Mucosa of descending colon (tissue), 3 donors: ENCODE measurements at regions not wholly inside any gene's neighbourhood (a gene's known extent, or its start where the extent isn't known, plus 50 kb on each side); places are given as distances from the start of the nearest gene placed in this dataset.

ENCODE experiments used
- ATAC-seq: fragments of 200-7000 bp; cut with Tn5 transposase; one replicate; pipeline ENCODE4 v1.9.1; 2020; ENCODE audit warnings: mild to moderate bottlenecking, moderate library complexity
- DNase-seq, 3 donors: peaks; one replicate each; pipeline ENCODE4 v3.0.0-alpha.2; 2020
- H3K36me3 ChIP-seq: fragments of 200-600 bp; one replicate; pipeline ENCODE4 v1.8.0; 2021; ENCODE audit warnings: low read depth, mild to moderate bottlenecking
- H3K4me1 ChIP-seq: fragments of 200-600 bp; one replicate; pipeline ENCODE4 v1.8.0; 2021; ENCODE audit warnings: low read depth, mild to moderate bottlenecking
- H3K4me3 ChIP-seq: fragments of 200-600 bp; one replicate; pipeline ENCODE4 v1.8.0; 2021; ENCODE audit warnings: mild to moderate bottlenecking
- H3K9me3 ChIP-seq: fragments of 200-600 bp; one replicate; pipeline ENCODE4 v1.8.0; 2021; ENCODE audit warnings: mild to moderate bottlenecking
- intact Hi-C, 2 donors: fragments of 100-400 bp; cut with DNase I in 1 of 2; cut with micrococcal nuclease in 1 of 2; formaldehyde crosslinking; loops; one replicate each; pipeline versions ENCODE4 v1.11.0 to v1.11.1; 2022; cut with DNase I, micrococcal nuclease
- TF ChIP-seq, protein P1 (sequence below): fragments of 200-600 bp; IDR thresholded peaks from one replicate; pipeline ENCODE4 v1.8.0; 2022; ENCODE audit warnings: antibody characterized with exemption, mild to moderate bottlenecking
- donor health status: DM: no; HTN: no; CAD: no; lungs with moderate emphysema.
- donor health status: DM: no; HTN: no; CAD: no.
- donor health status: DM: no; HTN: yes; CAD: no.

- no peaks in the 10 kb centered on the region for H3K4me1 ChIP-seq
- TF ChIP-seq, protein P1, sequence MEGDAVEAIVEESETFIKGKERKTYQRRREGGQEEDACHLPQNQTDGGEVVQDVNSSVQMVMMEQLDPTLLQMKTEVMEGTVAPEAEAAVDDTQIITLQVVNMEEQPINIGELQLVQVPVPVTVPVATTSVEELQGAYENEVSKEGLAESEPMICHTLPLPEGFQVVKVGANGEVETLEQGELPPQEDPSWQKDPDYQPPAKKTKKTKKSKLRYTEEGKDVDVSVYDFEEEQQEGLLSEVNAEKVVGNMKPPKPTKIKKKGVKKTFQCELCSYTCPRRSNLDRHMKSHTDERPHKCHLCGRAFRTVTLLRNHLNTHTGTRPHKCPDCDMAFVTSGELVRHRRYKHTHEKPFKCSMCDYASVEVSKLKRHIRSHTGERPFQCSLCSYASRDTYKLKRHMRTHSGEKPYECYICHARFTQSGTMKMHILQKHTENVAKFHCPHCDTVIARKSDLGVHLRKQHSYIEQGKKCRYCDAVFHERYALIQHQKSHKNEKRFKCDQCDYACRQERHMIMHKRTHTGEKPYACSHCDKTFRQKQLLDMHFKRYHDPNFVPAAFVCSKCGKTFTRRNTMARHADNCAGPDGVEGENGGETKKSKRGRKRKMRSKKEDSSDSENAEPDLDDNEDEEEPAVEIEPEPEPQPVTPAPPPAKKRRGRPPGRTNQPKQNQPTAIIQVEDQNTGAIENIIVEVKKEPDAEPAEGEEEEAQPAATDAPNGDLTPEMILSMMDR, result no peak
- DNase-seq (no peak), ATAC-seq (no peak)
- intact Hi-C loops, result loop anchor here in 1 of 2 donors (2.0 kb wide), 1 partner anchor 153 kb away; no protein-coding TSS in a partner anchor
- H3K4me3 ChIP-seq, result no peak overlapping the region
- H3K9me3 ChIP-seq, result peaks cover 13% of the 10 kb centered on the region
- H3K36me3 ChIP-seq, result no peaks in the 10 kb centered on the region
Observed at GRCh38 chr2:199707593-199708185, 143.3 kb downstream of the FTCDNL1 start.

DNA sequence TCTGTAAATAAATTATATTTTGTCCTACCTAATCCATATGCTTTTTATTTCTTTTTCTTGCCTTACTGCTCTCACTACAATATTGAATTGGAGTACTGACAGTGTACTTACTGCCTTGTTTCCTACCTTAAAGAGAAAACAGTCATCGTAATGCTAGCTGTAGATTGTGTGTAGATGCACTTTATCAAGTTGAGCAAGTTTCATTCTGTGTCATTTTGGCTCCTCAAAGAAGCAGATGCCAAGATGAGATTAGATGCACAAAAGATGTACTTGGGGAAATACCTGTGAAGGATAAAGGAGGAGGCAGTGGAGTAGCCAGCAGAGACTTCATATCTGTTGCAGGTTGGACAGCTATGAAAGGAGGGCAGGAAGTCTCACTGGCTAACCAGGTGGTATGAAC lies 145.5 kb downstream of the FTCDNL1 start:
- intact Hi-C loops, result no loop called here
- peaks cover 13% of the 10 kb centered on the region for H3K9me3 ChIP-seq
- ATAC-seq (no peak), DNase-seq (no peak)
- H3K36me3 ChIP-seq, result no peaks in the 10 kb centered on the region
- TF ChIP-seq, protein P1, result no peak
- no peak overlapping the region for H3K4me3 ChIP-seq
- H3K4me1 ChIP-seq, result no peaks in the 10 kb centered on the region

GRCh38 chr2:199704358-199705238 lies 146.4 kb downstream of the FTCDNL1 start:
- Histone ChIP-seq H3K4me3 (no peak overlapping the region), H3K9me3 (peaks cover 13% of the 10 kb centered on the region), H3K36me3 (no peaks in the 10 kb centered on the region), H3K4me1 (no peaks in the 10 kb centered on the region)
- peak; percentile 94 for ATAC-seq
- TF ChIP-seq, protein P1, result peak; percentile 61
- intact Hi-C loops, result no loop called here
- peak in 1 of 3 donors; percentile 76 for DNase-seq

DNA sequence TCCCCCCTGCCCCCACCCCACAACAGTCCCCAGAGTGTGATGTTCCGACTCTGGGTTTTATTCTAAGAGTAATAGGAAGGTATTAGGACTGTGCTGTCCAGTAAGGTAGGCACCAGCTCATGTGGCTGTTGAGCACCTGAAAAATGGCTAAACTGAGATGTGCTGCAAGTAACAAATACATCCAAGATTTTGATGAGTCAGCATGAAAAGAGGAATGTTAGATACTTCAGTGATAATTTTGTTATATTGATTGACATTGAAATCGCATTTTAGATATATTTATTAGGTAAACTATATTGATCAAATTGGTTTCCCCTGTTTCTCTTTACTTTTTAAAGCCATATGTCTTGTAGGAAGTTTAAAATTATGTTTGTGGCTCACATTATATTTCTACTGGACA lies 147.8 kb downstream of the FTCDNL1 start:
- TF ChIP-seq, protein P1, result no peak
- ATAC-seq (no peak), DNase-seq (no peak)
- Histone ChIP-seq H3K4me1 (no peaks in the 10 kb centered on the region), H3K36me3 (no peaks in the 10 kb centered on the region), H3K9me3 (peaks cover 8% of the 10 kb centered on the region), H3K4me3 (no peak overlapping the region)
- intact Hi-C loops, result no loop called here

DNA sequence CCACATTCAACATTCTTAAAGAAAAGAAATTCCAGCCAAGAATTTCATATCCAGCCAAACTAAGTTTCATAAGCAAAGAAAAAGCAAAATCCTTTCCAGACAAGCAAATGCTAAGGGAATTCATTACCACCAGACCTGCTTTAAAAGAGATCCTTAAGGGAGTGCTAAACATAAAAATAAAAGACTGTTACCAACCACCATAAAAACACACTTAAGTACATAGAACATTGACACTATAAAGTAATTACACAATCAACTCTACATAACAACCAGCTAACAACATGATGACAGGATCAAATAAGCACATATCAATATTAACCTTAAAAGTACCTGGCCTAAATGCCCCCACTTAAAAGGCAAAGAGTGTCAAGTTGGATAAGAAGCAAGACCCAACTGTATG lies 153.5 kb downstream of the FTCDNL1 start:
- ATAC-seq (peak; percentile 87), DNase-seq (no peak)
- Histone ChIP-seq H3K9me3 (no peaks in the 10 kb centered on the region), H3K36me3 (no peaks in the 10 kb centered on the region), H3K4me1 (no peaks in the 10 kb centered on the region), H3K4me3 (no peak overlapping the region)
- intact Hi-C loops, result no loop called here
- TF ChIP-seq, protein P1, result no peak
